ENCODE measurements at regions not wholly inside any gene's neighbourhood (a gene's known extent, or its start where the extent isn't known, plus 50 kb on each side); places are given as distances from the start of the nearest gene placed in this dataset.

GRCh38 chr6:164453835-164454234 lies 855.6 kb downstream of the C6orf118 start:
- DNase-seq (ENCODE audit: low spot score), result no peak

- no peak for DNase-seq (ENCODE audit: low spot score)
Observed at GRCh38 chr6:164442572-164442971, 866.8 kb downstream of the C6orf118 start.

GRCh38 chr6:164439331-164439730 lies 870.1 kb downstream of the C6orf118 start:
- no peak for DNase-seq (ENCODE audit: low spot score)

- DNase-seq (ENCODE audit: low spot score), result no peak
Observed at GRCh38 chr6:164436976-164437375, 872.4 kb downstream of the C6orf118 start.

- DNase-seq (ENCODE audit: low spot score), result no peak
Observed at GRCh38 chr6:164427728-164428402, 881.5 kb downstream of the C6orf118 start.

GRCh38 chr6:164424489-164424888 lies 884.9 kb downstream of the C6orf118 start:
- DNase-seq (ENCODE audit: low spot score), result no peak

- DNase-seq (ENCODE audit: low spot score), result no peak
Observed at GRCh38 chr6:164419099-164419498, 890.3 kb downstream of the C6orf118 start.

- no peak for DNase-seq (ENCODE audit: low spot score)
Observed at GRCh38 chr6:164418262-164418588, 891.2 kb downstream of the C6orf118 start.

- DNase-seq (ENCODE audit: low spot score), result no peak
Observed at GRCh38 chr6:164417537-164418261, 891.7 kb downstream of the C6orf118 start.

GRCh38 chr6:164415832-164416563 lies 893.4 kb downstream of the C6orf118 start:
- DNase-seq (ENCODE audit: low spot score), result no peak

- no peak for DNase-seq (ENCODE audit: low spot score)
Observed at GRCh38 chr6:164414695-164415094, 894.7 kb downstream of the C6orf118 start.

GRCh38 chr6:164412566-164412965 lies 896.8 kb downstream of the C6orf118 start:
- DNase-seq (ENCODE audit: low spot score), result no peak

- no peak for DNase-seq (ENCODE audit: low spot score)
Observed at GRCh38 chr6:164410017-164410416, 899.4 kb downstream of the C6orf118 start.

- no peak for DNase-seq (ENCODE audit: low spot score)
Observed at GRCh38 chr6:164409309-164410009, 899.9 kb downstream of the C6orf118 start.

GRCh38 chr6:164408868-164409267 lies 900.5 kb downstream of the C6orf118 start:
- no peak for DNase-seq (ENCODE audit: low spot score)

GRCh38 chr6:164404812-164405488 lies 904.5 kb downstream of the C6orf118 start:
- no peak for DNase-seq (ENCODE audit: low spot score)

GRCh38 chr6:164401871-164402270 lies 907.5 kb downstream of the C6orf118 start:
- DNase-seq (ENCODE audit: low spot score), result no peak

GRCh38 chr6:164398647-164399046 lies 910.8 kb downstream of the C6orf118 start:
- DNase-seq (ENCODE audit: low spot score), result no peak

- no peak for DNase-seq (ENCODE audit: low spot score)
Observed at GRCh38 chr6:164396071-164397047, 913.0 kb downstream of the C6orf118 start.

- DNase-seq (ENCODE audit: low spot score), result no peak
Observed at GRCh38 chr6:164379795-164380194, 929.6 kb downstream of the C6orf118 start.

- no peak for DNase-seq (ENCODE audit: low spot score)
Observed at GRCh38 chr6:164378330-164378729, 931.1 kb downstream of the C6orf118 start.
